Neural progenitor cell (in vitro differentiated cells): ENCODE measurements at regions not wholly inside any gene's neighbourhood (a gene's known extent, or its start where the extent isn't known, plus 50 kb on each side); places are given as distances from the start of the nearest gene placed in this dataset.

Experiments
- DNase-seq: peaks from one replicate; pipeline ENCODE4 v3.0.0-alpha.2; 2016; ENCODE audit warnings: low spot score
- H2AFZ ChIP-seq: fragments of 200-600 bp; sonication (generic); replicated peaks from 2 replicates; pipeline ENCODE4 v1.6.1; 2016; ENCODE audit warnings: antibody characterized with exemption
- H3F3A ChIP-seq: fragments of 200-600 bp; sonication (generic); 2 replicates; pipeline ENCODE4 v1.6.1; 2016; ENCODE audit warnings: antibody characterized with exemption, low read depth
- H3K27ac ChIP-seq: fragments of 200-600 bp; sonication (generic); 2 replicates; pipeline ENCODE4 v1.5.1; 2016; ENCODE audit warnings: mild to moderate bottlenecking
- H3K27me3 ChIP-seq: fragments of 200-600 bp; sonication (generic); 2 replicates; pipeline ENCODE4 v1.6.1; 2016; ENCODE audit warnings: mild to moderate bottlenecking, moderate library complexity
- H3K36me3 ChIP-seq: fragments of 200-600 bp; sonication (generic); 2 replicates; pipeline ENCODE4 v1.5.1; 2016
- H3K4me1 ChIP-seq: fragments of 200-600 bp; sonication (generic); 2 replicates; pipeline ENCODE4 v1.6.1; 2016; ENCODE audit warnings: mixed run types
- H3K4me2 ChIP-seq: fragments of 200-600 bp; sonication (generic); 2 replicates; pipeline ENCODE4 v1.6.1; 2016
- H3K4me3 ChIP-seq: fragments of 200-600 bp; sonication (generic); 2 replicates; pipeline ENCODE4 v1.5.1; 2016
- H3K79me2 ChIP-seq: fragments of 200-600 bp; sonication (generic); 2 replicates; pipeline ENCODE4 v1.6.1; 2016; ENCODE audit warnings: low read depth
- H3K9ac ChIP-seq: fragments of 200-600 bp; sonication (generic); 2 replicates; pipeline ENCODE4 v1.6.1; 2016
- H3K9me3 ChIP-seq: fragments of 200-600 bp; sonication (generic); 2 replicates; pipeline ENCODE4 v1.5.1; 2016; ENCODE audit warnings: low read depth
- H4K20me1 ChIP-seq: fragments of 200-600 bp; sonication (generic); 2 replicates; pipeline ENCODE4 v1.6.1; 2016; ENCODE audit warnings: low read depth
- H3K27ac Mint-ChIP-seq: 3 replicates; pipeline ENCODE4 v1.8.0; 2021; ENCODE audit warnings: mixed read lengths
- H3K27me3 Mint-ChIP-seq: 2 replicates; pipeline ENCODE4 v1.8.0; 2022; ENCODE audit warnings: low read depth, mild to moderate bottlenecking, inconsistent platforms, moderate library complexity, mixed read lengths; ENCODE audit not compliant: insufficient read depth
- H3K36me3 Mint-ChIP-seq: 3 replicates; pipeline ENCODE4 v1.8.0; 2021; ENCODE audit warnings: mixed read lengths
- H3K4me1 Mint-ChIP-seq: 3 replicates; pipeline ENCODE4 v1.8.0; 2021; ENCODE audit warnings: mixed read lengths
- H3K4me3 Mint-ChIP-seq: 3 replicates; pipeline ENCODE4 v1.8.0; 2021; ENCODE audit warnings: mild to moderate bottlenecking, moderate library complexity, mixed read lengths
- H3K9me3 Mint-ChIP-seq: 3 replicates; pipeline ENCODE4 v1.8.0; 2020; ENCODE audit warnings: mixed read lengths
- CTCF ChIP-seq: fragments of 200-600 bp; sonication (generic); IDR thresholded peaks from 2 replicates; pipeline ENCODE4 v1.5.1; 2017; ENCODE audit warnings: antibody characterized with exemption, mild to moderate bottlenecking
- EZH2 ChIP-seq: fragments of 200-600 bp; sonication (generic); IDR thresholded peaks from 2 replicates; pipeline ENCODE4 v1.6.1; 2017; ENCODE audit warnings: antibody characterized with exemption, mild to moderate bottlenecking, moderate library complexity
- EZH2phosphoT487 ChIP-seq: fragments of 200-600 bp; sonication (generic); IDR thresholded peaks from 2 replicates; pipeline ENCODE4 v1.6.1; 2017; ENCODE audit warnings: antibody characterized with exemption

DNA sequence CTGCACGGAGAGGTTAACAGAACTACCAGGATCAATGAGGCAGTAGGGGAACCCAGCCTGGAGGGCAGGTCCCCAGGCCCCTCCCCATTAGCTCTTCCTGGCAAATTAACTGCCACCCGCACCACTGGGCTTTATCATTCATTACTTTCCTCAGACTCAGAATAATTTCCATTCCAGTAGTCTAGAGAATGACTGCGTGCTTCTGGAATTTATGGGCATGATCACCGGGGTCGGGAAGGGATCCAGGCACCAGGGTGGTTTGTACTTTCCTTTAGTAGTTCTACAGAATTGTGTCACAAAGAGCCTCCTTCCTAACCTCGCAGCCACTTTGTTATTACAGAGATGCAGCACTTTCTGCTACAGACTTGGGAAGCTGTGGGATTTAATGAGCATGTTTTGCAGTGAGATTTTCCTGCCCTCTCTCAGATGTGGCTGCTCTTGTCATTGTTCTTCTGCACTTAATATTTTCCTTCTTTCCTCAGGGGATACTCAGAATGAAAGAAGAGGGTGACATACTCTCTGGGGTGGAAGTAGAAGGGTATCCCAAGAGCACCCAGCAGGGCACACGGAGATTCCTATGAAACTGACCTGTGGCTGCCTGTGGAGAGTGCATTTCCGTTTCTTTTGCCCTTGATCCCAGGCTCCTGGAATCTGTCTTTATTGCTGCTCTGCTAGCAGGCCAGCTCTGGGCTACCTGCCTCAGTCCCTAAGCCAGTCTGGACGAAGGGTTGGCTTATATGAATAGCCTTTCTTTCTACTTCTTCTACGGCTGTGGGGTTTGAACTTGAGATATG, 285.0 kb upstream of the SLC10A2 start:
- Histone ChIP-seq H3K27ac (no peak overlapping the region), H3K4me1 (peaks cover 7% of the 10 kb centered on the region), H3K79me2 (no peaks in the 10 kb centered on the region), H3K36me3 (no peaks in the 10 kb centered on the region), H3F3A (peaks cover 3% of the 10 kb centered on the region), H3K9me3 (no peaks in the 10 kb centered on the region), H2AFZ (peak overlapping the region; percentile 92), H3K4me3 (peak overlapping the region; percentile 4), H3K4me2 (peak overlapping the region; percentile 53), H3K9ac (no peak overlapping the region), H4K20me1 (no peaks in the 10 kb centered on the region), H3K27me3 (no peaks in the 10 kb centered on the region)
- no peak overlapping the region for H3K4me3 Mint-ChIP-seq
- no peaks in the 10 kb centered on the region for H3K36me3 Mint-ChIP-seq
- H3K27me3 Mint-ChIP-seq = no peaks in the 10 kb centered on the region
- peak overlapping the region; percentile 54 for H3K27ac Mint-ChIP-seq
- H3K9me3 Mint-ChIP-seq = no peaks in the 10 kb centered on the region
- TF ChIP-seq EZH2phosphoT487 (no peak), CTCF (no peak), EZH2 (no peak)
- DNase-seq = peak; percentile 4
- H3K4me1 Mint-ChIP-seq = peaks cover 15% of the 10 kb centered on the region

DNA sequence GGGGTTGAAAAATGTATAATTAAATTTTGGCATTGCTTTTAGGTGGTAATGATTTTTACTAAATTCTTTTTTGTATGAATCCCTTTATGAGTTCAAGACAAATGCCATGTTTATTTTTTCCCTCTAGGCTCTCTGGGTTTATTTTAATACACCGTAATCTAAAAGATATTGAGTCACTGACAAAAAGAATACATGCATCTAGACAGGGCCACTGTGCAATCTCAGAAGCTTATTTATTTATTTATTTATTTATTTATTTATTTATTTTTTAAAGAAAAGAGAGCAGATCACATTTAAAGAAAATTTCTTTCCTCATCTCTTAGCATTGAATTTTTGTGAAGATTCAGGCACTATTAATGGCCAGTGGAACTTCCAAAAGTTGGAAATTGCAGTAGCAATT, 283.9 kb upstream of the SLC10A2 start:
- H4K20me1 ChIP-seq = no peaks in the 10 kb centered on the region
- Mint-ChIP-seq H3K4me1 (peaks cover 15% of the 10 kb centered on the region), H3K36me3 (no peaks in the 10 kb centered on the region), H3K9me3 (no peaks in the 10 kb centered on the region), H3K4me3 (no peak overlapping the region), H3K27ac (no peak overlapping the region), H3K27me3 (no peaks in the 10 kb centered on the region)
- TF ChIP-seq CTCF (no peak), EZH2 (no peak), EZH2phosphoT487 (no peak)
- H3K4me1 ChIP-seq = peaks cover 7% of the 10 kb centered on the region
- no peaks in the 10 kb centered on the region for H3K27me3 ChIP-seq
- DNase-seq = no peak
- H3K36me3 ChIP-seq = no peaks in the 10 kb centered on the region
- H3K9ac ChIP-seq = no peak overlapping the region
- no peaks in the 10 kb centered on the region for H3K79me2 ChIP-seq
- no peaks in the 10 kb centered on the region for H3K9me3 ChIP-seq
- no peak overlapping the region for H2AFZ ChIP-seq
- no peak overlapping the region for H3K27ac ChIP-seq
- H3K4me3 ChIP-seq = no peak overlapping the region
- H3K4me2 ChIP-seq = no peak overlapping the region
- H3F3A ChIP-seq = peaks cover 3% of the 10 kb centered on the region

DNA sequence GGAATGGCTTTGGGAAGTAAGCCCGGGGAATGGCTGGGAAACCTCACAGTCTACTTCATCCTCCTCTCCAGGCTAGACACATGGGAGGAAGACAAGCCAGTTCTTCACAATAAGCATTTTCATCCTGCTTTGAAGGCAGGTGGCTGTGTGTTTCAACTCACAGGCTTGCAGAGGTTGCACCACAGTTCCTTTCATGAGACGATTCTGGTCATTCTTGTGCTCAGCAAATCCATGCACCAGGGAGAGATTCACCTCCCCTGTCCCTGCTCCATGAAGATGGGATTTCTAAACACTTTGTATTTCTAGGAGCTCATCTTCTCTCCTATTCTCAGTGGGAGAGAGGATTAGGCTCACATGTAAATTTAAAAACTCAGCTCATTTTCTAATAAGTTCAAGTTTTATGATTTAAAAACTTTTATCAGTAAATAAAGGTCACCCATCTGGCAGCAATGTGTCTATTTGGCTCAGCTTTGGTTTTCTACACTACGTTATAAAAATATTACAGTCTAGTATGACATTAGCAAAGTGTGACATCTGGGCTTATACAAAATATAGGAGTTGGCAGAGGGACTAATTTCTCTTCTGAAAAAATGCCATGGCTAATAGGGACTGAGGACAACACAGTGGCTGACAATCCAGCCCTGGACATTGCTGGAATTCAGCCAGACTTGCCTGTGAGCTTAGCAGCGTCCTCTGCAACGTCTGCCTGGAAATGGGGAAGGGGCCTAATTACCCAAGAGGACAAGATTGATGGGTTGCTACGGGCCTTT, 283.2 kb upstream of the SLC10A2 start:
- peak overlapping the region; percentile 67 for H2AFZ ChIP-seq
- peaks cover 15% of the 10 kb centered on the region for H3K4me1 Mint-ChIP-seq
- DNase-seq = no peak
- H3K4me3 ChIP-seq = no peak overlapping the region
- H3F3A ChIP-seq = peaks cover 3% of the 10 kb centered on the region
- no peaks in the 10 kb centered on the region for H4K20me1 ChIP-seq
- peaks cover 7% of the 10 kb centered on the region for H3K4me1 ChIP-seq
- no peaks in the 10 kb centered on the region for H3K27me3 Mint-ChIP-seq
- peaks cover 6% of the 10 kb centered on the region for H3K9me3 Mint-ChIP-seq
- no peak overlapping the region for H3K27ac Mint-ChIP-seq
- H3K4me3 Mint-ChIP-seq = no peak overlapping the region
- H3K36me3 ChIP-seq = no peaks in the 10 kb centered on the region
- H3K27me3 ChIP-seq = no peaks in the 10 kb centered on the region
- H3K9ac ChIP-seq = no peak overlapping the region
- H3K36me3 Mint-ChIP-seq = no peaks in the 10 kb centered on the region
- H3K79me2 ChIP-seq = no peaks in the 10 kb centered on the region
- H3K9me3 ChIP-seq = no peaks in the 10 kb centered on the region
- TF ChIP-seq EZH2 (no peak), CTCF (no peak), EZH2phosphoT487 (no peak)
- H3K4me2 ChIP-seq = no peak overlapping the region
- H3K27ac ChIP-seq = no peak overlapping the region
